ENCODE measurements at regions not wholly inside any gene's neighbourhood (a gene's known extent, or its start where the extent isn't known, plus 50 kb on each side); places are given as distances from the start of the nearest gene placed in this dataset.

- Mint-ChIP-seq H3K4me1 (no peaks in the 10 kb centered on the region), H3K27me3 (no peaks in the 10 kb centered on the region), H3K9me3 (no peaks in the 10 kb centered on the region), H3K4me3 (no peak overlapping the region), H3K36me3 (no peaks in the 10 kb centered on the region), H3K27ac (no peak overlapping the region)
- no peak for DNase-seq
- CTCF ChIA-PET, result no interaction called here
These were observed 78.8 kb upstream of the PCDH7 start for GRCh38 chr4:30641345-30641744.

- no peaks in the 10 kb centered on the region for H3K9me3 Mint-ChIP-seq
- H3K4me1 Mint-ChIP-seq, result no peaks in the 10 kb centered on the region
- no peak overlapping the region for H3K4me3 Mint-ChIP-seq
- no peak for DNase-seq
- CTCF ChIA-PET, result no interaction called here
- H3K27ac Mint-ChIP-seq, result no peak overlapping the region
- H3K27me3 Mint-ChIP-seq, result no peaks in the 10 kb centered on the region
- H3K36me3 Mint-ChIP-seq, result no peaks in the 10 kb centered on the region
These were observed 77.6 kb upstream of the PCDH7 start for GRCh38 chr4:30642567-30642966.

- H3K36me3 Mint-ChIP-seq, result no peaks in the 10 kb centered on the region
- no peaks in the 10 kb centered on the region for H3K4me1 Mint-ChIP-seq
- H3K4me3 Mint-ChIP-seq, result no peak overlapping the region
- H3K27me3 Mint-ChIP-seq, result no peaks in the 10 kb centered on the region
- no peak overlapping the region for H3K27ac Mint-ChIP-seq
- no peak for DNase-seq
- CTCF ChIA-PET, result no interaction called here
- no peaks in the 10 kb centered on the region for H3K9me3 Mint-ChIP-seq
These were observed 66.9 kb upstream of the PCDH7 start for GRCh38 chr4:30653291-30653690.

GRCh38 chr4:30656828-30657227, 63.3 kb upstream of the PCDH7 start:
- CTCF ChIA-PET, result no interaction called here
- H3K36me3 Mint-ChIP-seq, result no peaks in the 10 kb centered on the region
- no peaks in the 10 kb centered on the region for H3K4me1 Mint-ChIP-seq
- DNase-seq, result no peak
- no peak overlapping the region for H3K4me3 Mint-ChIP-seq
- no peaks in the 10 kb centered on the region for H3K27me3 Mint-ChIP-seq
- H3K9me3 Mint-ChIP-seq, result no peaks in the 10 kb centered on the region
- H3K27ac Mint-ChIP-seq, result no peak overlapping the region

GRCh38 chr4:30667919-30668318, 52.2 kb upstream of the PCDH7 start:
- H3K27me3 Mint-ChIP-seq, result no peaks in the 10 kb centered on the region
- CTCF ChIA-PET, result no interaction called here
- H3K4me3 Mint-ChIP-seq, result no peak overlapping the region
- no peak for DNase-seq
- H3K36me3 Mint-ChIP-seq, result no peaks in the 10 kb centered on the region
- H3K4me1 Mint-ChIP-seq, result no peaks in the 10 kb centered on the region
- no peaks in the 10 kb centered on the region for H3K9me3 Mint-ChIP-seq
- no peak overlapping the region for H3K27ac Mint-ChIP-seq

GRCh38 chr4:30670206-30670605, 50.0 kb upstream of the PCDH7 start:
- Mint-ChIP-seq H3K9me3 (no peaks in the 10 kb centered on the region), H3K27me3 (no peaks in the 10 kb centered on the region), H3K4me3 (no peak overlapping the region), H3K36me3 (no peaks in the 10 kb centered on the region), H3K27ac (no peak overlapping the region), H3K4me1 (no peaks in the 10 kb centered on the region)
- DNase-seq, result no peak
- CTCF ChIA-PET, result no interaction called here

Measured in activated naive CD4-positive, alpha-beta T cell treated with anti-CD3 and anti-CD28 coated beads, Interleukin-2, amount 10 ng/mL, durations not matched to agents 7 days and 5 days (primary cell).